Heart right ventricle (tissue), 16 donors: ENCODE measurements at regions not wholly inside any gene's neighbourhood (a gene's known extent, or its start where the extent isn't known, plus 50 kb on each side); places are given as distances from the start of the nearest gene placed in this dataset.

Experiments
- ATAC-seq, 8 donors: fragments of 200-7000 bp; cut with Tn5 transposase; one replicate each; pipeline ENCODE4 v1.9.1; 2020; ENCODE audit warnings: mild to moderate bottlenecking in 8 of 8, moderate library complexity in 8 of 8, moderate number of reproducible peaks in 1 of 8
- DNase-seq, 2 donors: peaks; one replicate each; pipeline ENCODE4 v3.0.0-alpha.2; 2020
- H3K27ac ChIP-seq, 10 donors: fragments of 200-600 bp; sonication (generic) in 2 of 10; one replicate each; pipeline versions ENCODE4 v1.5.0 to v1.8.0; 2020 to 2022; ENCODE audit warnings: mild to moderate bottlenecking in 3 of 10
- H3K27me3 ChIP-seq, 7 donors: fragments of 200-600 bp; one replicate each; pipeline ENCODE4 v1.8.0; 2021 to 2022; ENCODE audit warnings: mild to moderate bottlenecking in 2 of 7
- H3K36me3 ChIP-seq, 9 donors: fragments of 200-600 bp; sonication (generic) in 1 of 9; one replicate each; pipeline versions ENCODE4 v1.5.0 to v1.8.0; 2020 to 2022; ENCODE audit warnings: mild to moderate bottlenecking in 2 of 9
- H3K4me1 ChIP-seq, 9 donors: fragments of 200-600 bp; sonication (generic) in 1 of 9; one replicate each; pipeline versions ENCODE4 v1.5.0 to v1.8.0; 2020 to 2022; ENCODE audit warnings: mild to moderate bottlenecking in 4 of 9
- H3K4me3 ChIP-seq, 10 donors: fragments of 200-600 bp; sonication (generic) in 2 of 10; one replicate each; pipeline versions ENCODE4 v1.5.0 to v1.8.0; 2020 to 2022; ENCODE audit warnings: mild to moderate bottlenecking in 7 of 10, moderate library complexity in 2 of 10
- H3K9me3 ChIP-seq, 11 donors: fragments of 200-600 bp in 10 of 11; sonication (generic) in 2 of 11; one replicate each; pipeline versions ENCODE4 v1.5.0 to v1.8.0; 2013 to 2022; ENCODE audit warnings: mild to moderate bottlenecking in 2 of 11, control low read depth in 1 of 11, moderate library complexity in 1 of 11
- WGBS, 2 donors: extraction: QIAGEN DNeasy Blood & Tissue Kit; methylation state at CpG; one replicate each; pipeline ENCODE4 v1.1.7; 2013; ENCODE audit warnings: inconsistent platforms in 1 of 2; 5-methylcytosine and 5-hydroxymethylcytosine counted together
- intact Hi-C, 10 donors: fragments of 100-400 bp; cut with DNase I; formaldehyde crosslinking; loops; one replicate each; pipeline versions ENCODE4 v1.11.1 to v1.14.2; 2022
- TF ChIP-seq, protein P1 (sequence below), 9 donors: fragments of 200-600 bp; sonication (generic) in 2 of 9; IDR thresholded peaks; one replicate each; pipeline versions ENCODE4 v1.5.0 to v1.8.0; 2021 to 2022; ENCODE audit warnings: antibody characterized with exemption in 9 of 9, mild to moderate bottlenecking in 5 of 9, moderate library complexity in 1 of 9
- donor health status: Arrhythmogenic right ventricular cardiomyopathy.
- donor health status: ischemic (EF 13 %, LVEDD 7.1; RV severe dilation, severe dysfunction).
- donor health status: healthy with polysubstance abuse.
- donor health status: DM: no; HTN: yes; CAD: no.
- donor health status: DM: no; HTN: no; CAD: no.
- donor health status: ischemic (EF 25% LVEDD 6.9; RV normal size, moderate dysfunction).
- donor health status: ischemic (EF 25% LVEDD 5.7; RV mildly dilated, moderate dysfunction).
- donor health status: healthy.
- donor health status: DM: yes; HTN: yes; CAD: no.
- donor health status: Ischemic cardiomyopathy.
- donor health status: ischemic (EF 35%, LVEDD 5.7; RV mildly dilated, moderate dysfunction).
- donor health status: nonischemic (EF 11% LVEDD 7.7; RV severe dilation, severe dysfunction).
- donor health status: DM: yes; HTN: yes; CAD: no.
- donor health status: PGD.
- donor health status: ischemic (EF 29% LVEDD 5.4; RV normal size, mild dysfunction).
- donor health status: nonischemic (EF 23%, LVEDD 6.1; RV moderate dilation, normal function).

DNA sequence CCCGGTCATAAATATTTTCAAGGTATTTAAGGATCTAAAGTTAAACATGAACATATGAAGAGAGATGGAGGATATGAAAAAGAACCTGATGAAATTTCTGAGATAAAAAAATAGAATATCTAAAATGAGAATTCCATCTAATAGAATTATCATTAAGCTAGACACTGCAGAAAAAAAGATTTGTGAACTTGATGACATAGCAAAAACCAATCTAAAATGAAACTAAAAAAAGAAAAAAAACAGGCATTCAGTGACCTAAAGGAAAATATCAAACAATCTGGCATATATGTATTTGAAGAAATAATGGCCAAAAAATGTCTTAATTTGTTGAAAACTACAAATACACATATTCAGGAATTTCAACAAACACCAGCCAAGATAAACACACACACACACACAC, 81.6 kb upstream of the ZC3H12C start:
- Histone ChIP-seq H3K27ac (no peak overlapping the region), H3K27me3 (no peaks in the 10 kb centered on the region), H3K36me3 (no peaks in the 10 kb centered on the region), H3K9me3 (peaks cover 0 to 37% (median 11%) of the 10 kb centered on the region in 11 donors), H3K4me3 (no peak overlapping the region), H3K4me1 (no peaks in the 10 kb centered on the region)
- no peak for DNase-seq
- intact Hi-C loops, result no loop called here
- WGBS, 2 donors, result 98 to 100% methylated on average over 1 of the region's 1 CpG
- TF ChIP-seq, protein P1, sequence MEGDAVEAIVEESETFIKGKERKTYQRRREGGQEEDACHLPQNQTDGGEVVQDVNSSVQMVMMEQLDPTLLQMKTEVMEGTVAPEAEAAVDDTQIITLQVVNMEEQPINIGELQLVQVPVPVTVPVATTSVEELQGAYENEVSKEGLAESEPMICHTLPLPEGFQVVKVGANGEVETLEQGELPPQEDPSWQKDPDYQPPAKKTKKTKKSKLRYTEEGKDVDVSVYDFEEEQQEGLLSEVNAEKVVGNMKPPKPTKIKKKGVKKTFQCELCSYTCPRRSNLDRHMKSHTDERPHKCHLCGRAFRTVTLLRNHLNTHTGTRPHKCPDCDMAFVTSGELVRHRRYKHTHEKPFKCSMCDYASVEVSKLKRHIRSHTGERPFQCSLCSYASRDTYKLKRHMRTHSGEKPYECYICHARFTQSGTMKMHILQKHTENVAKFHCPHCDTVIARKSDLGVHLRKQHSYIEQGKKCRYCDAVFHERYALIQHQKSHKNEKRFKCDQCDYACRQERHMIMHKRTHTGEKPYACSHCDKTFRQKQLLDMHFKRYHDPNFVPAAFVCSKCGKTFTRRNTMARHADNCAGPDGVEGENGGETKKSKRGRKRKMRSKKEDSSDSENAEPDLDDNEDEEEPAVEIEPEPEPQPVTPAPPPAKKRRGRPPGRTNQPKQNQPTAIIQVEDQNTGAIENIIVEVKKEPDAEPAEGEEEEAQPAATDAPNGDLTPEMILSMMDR (IDR thresholded peaks at IDR 0.05), result no peak
- no peak for ATAC-seq

DNA sequence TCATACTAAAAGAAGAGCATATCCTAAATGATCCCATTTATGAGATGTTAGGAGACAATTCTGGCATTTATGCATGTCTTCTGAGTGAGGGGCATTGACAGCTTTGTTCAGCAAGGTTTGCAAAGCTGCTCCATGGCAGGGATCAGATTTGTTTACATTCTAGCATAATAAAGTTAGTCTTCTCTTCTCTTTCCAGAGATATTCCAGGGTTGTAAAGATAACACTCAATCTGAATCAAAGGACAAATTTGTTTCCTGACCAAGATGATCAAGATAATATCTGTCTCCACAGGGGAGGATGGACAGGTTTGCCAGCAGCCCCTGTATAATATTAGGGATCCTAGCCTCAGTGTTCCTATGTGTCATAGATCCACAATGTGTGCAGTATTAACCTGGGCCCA, 77.5 kb upstream of the ZC3H12C start:
- Histone ChIP-seq H3K9me3 (peaks cover 0 to 29% (median 11%) of the 10 kb centered on the region in 11 donors), H3K27ac (no peak overlapping the region), H3K36me3 (no peaks in the 10 kb centered on the region), H3K4me3 (no peak overlapping the region), H3K27me3 (no peaks in the 10 kb centered on the region), H3K4me1 (no peaks in the 10 kb centered on the region)
- intact Hi-C loops, result no loop called here
- no peak for DNase-seq
- TF ChIP-seq, protein P1 (IDR thresholded peaks at IDR 0.05), result no peak
- ATAC-seq, result no peak

DNA sequence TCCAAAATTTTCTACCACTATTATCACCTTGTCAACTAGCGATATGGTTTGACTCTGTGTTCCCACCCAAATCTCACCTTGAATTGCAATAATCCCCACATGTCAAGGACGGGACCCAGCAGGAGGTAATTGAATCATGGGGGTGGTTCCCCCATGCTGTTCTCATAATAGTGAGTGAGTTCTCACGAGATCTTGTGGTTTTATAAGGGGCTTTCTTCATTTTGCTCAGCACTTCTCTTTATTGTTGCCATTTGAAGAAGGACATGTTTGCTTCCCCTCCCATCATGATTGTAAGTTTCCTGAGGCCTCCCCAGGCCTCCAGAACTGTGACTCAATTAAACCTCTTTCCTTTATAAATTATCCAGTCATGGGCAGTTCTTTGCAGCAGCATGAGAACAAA, 73.5 kb upstream of the ZC3H12C start:
- WGBS, 2 donors, result 75 to 86% methylated on average over 3 of the region's 3 CpGs

DNA sequence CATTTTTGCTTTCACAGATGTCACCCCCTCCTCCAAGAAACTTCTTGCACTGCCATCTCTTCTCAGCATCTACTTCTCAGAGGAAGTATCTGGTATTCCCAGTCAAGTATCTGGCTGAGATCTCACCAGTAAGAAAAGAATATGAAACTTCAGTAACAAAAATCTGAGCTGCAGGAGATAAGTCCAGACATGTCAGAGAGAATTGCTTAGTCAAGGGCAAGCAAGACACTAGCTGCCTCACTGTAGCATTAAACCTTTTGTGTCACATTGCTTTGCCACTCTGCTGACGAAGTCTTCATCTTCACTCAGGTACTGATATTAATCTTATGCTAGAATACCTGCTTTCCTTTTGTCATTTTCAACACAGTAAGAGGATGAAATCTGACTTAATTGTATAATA, 70.6 kb upstream of the ZC3H12C start:
- TF ChIP-seq, protein P1 (IDR thresholded peaks at IDR 0.05), result no peak
- Histone ChIP-seq H3K4me1 (peaks cover 0 to 7% (median 0%) of the 10 kb centered on the region in 9 donors), H3K27me3 (no peaks in the 10 kb centered on the region), H3K36me3 (no peaks in the 10 kb centered on the region), H3K4me3 (no peak overlapping the region), H3K9me3 (no peaks in the 10 kb centered on the region), H3K27ac (no peak overlapping the region)
- 86 to 91% methylated on average over 1 of the region's 1 CpG for WGBS, 2 donors
- intact Hi-C loops, result no loop called here
- DNase-seq (no peak), ATAC-seq (no peak)

More for the DNA sequence above, 73.5 kb upstream of the ZC3H12C start:
- H3K4me3 ChIP-seq, result no peak overlapping the region
- no peaks in the 10 kb centered on the region for H3K4me1 ChIP-seq
- intact Hi-C loops, result no loop called here
- H3K36me3 ChIP-seq, result no peaks in the 10 kb centered on the region
- H3K27me3 ChIP-seq, result no peaks in the 10 kb centered on the region
- no peak for ATAC-seq
- no peak for DNase-seq
- no peak overlapping the region for H3K27ac ChIP-seq
- no peaks in the 10 kb centered on the region for H3K9me3 ChIP-seq
- TF ChIP-seq, protein P1 (IDR thresholded peaks at IDR 0.05), result no peak

DNA sequence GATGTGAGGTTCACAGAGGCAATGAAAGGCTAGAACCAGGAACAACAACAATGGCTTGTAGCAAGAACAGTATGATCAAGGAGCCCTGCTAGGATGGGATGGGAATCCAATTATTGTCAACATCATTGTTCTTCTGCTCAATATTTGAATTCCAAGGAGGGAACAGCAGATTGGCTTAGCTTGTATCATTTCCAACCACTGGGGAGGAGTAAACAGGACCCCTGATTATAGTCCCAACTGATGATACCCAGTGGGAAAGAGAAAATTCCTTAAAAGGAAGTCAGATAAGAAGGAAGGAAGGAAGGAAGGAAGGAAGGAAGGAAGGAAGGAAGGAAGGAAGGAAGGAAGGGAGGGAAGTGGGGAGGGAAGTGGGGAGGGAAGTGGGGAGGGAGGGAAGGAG, 69.5 kb upstream of the ZC3H12C start:
- DNase-seq, result no peak
- Histone ChIP-seq H3K9me3 (no peaks in the 10 kb centered on the region), H3K27ac (no peak overlapping the region), H3K4me1 (peaks cover 0 to 10% (median 0%) of the 10 kb centered on the region in 9 donors), H3K4me3 (no peak overlapping the region), H3K27me3 (no peaks in the 10 kb centered on the region), H3K36me3 (no peaks in the 10 kb centered on the region)
- TF ChIP-seq, protein P1 (IDR thresholded peaks at IDR 0.05), result no peak
- ATAC-seq, result no peak
- intact Hi-C loops, result no loop called here
